Trophoblast cell (in vitro differentiated cells and primary cell): ENCODE measurements at regions not wholly inside any gene's neighbourhood (a gene's known extent, or its start where the extent isn't known, plus 50 kb on each side); places are given as distances from the start of the nearest gene placed in this dataset.

ENCODE experiments used
- DNase-seq, 2 donors: peaks; one replicate each; pipeline ENCODE4 v3.0.0-alpha.2; 2016
- H2AFZ ChIP-seq: 2 replicates; pipeline ENCODE4 v1.6.1; 2013; ENCODE audit warnings: low read length, moderate library complexity, mild to moderate bottlenecking; ENCODE audit not compliant: insufficient read depth, poor library complexity
- H2AK5ac ChIP-seq: 2 replicates; pipeline ENCODE4 v1.6.1; 2013; ENCODE audit warnings: mild to moderate bottlenecking, low read length
- H2BK120ac ChIP-seq: 2 replicates; pipeline ENCODE4 v1.6.1; 2013; ENCODE audit warnings: low read length, mild to moderate bottlenecking, moderate library complexity; ENCODE audit not compliant: insufficient read depth, poor library complexity
- H2BK12ac ChIP-seq: 2 replicates; pipeline ENCODE4 v1.6.1; 2013; ENCODE audit warnings: mild to moderate bottlenecking, low read length, moderate library complexity
- H2BK5ac ChIP-seq: 2 replicates; pipeline ENCODE4 v1.6.1; 2013; ENCODE audit warnings: low read length, low read depth, moderate library complexity, mild to moderate bottlenecking; ENCODE audit not compliant: poor library complexity
- H3K14ac ChIP-seq: 2 replicates; pipeline ENCODE4 v1.6.1; 2013; ENCODE audit warnings: mild to moderate bottlenecking, low read length
- H3K18ac ChIP-seq: 2 replicates; pipeline ENCODE4 v1.6.1; 2013; ENCODE audit warnings: mild to moderate bottlenecking, low read length
- H3K23ac ChIP-seq: 2 replicates; pipeline ENCODE4 v1.6.1; 2013; ENCODE audit warnings: low read length
- H3K27ac ChIP-seq: 2 replicates; pipeline ENCODE4 v1.5.1; 2013; ENCODE audit warnings: low read depth, mild to moderate bottlenecking, inconsistent platforms, low read length, moderate library complexity
- H3K27me3 ChIP-seq: 2 replicates; pipeline ENCODE4 v1.6.1; 2013; ENCODE audit warnings: inconsistent platforms, mild to moderate bottlenecking, low read length, moderate library complexity; ENCODE audit not compliant: insufficient read depth
- H3K36me3 ChIP-seq, 2 experiments: 1 replicate in 1 of 2; 2 replicates in 1 of 2; pipeline ENCODE4 v1.6.1; 2013; ENCODE audit warnings: low read length in 2 of 2, mild to moderate bottlenecking in 2 of 2, moderate library complexity in 1 of 2; ENCODE audit not compliant: insufficient read depth in 2 of 2, control insufficient read depth in 1 of 2
- H3K4ac ChIP-seq: 2 replicates; pipeline ENCODE4 v1.6.1; 2013; ENCODE audit warnings: low read depth, mild to moderate bottlenecking, low read length, moderate library complexity
- H3K4me1 ChIP-seq, 2 experiments: 1 replicate in 1 of 2; 2 replicates in 1 of 2; pipeline ENCODE4 v1.6.1; 2013; ENCODE audit warnings: low read length in 2 of 2, mild to moderate bottlenecking in 2 of 2, moderate library complexity in 1 of 2; ENCODE audit not compliant: insufficient read depth in 2 of 2, control insufficient read depth in 1 of 2
- H3K4me2 ChIP-seq: 2 replicates; pipeline ENCODE4 v1.6.1; 2013; ENCODE audit warnings: inconsistent platforms, mild to moderate bottlenecking, low read length, moderate library complexity
- H3K4me3 ChIP-seq: 2 replicates; pipeline ENCODE4 v1.5.1; 2013; ENCODE audit warnings: mild to moderate bottlenecking, low read depth, low read length, inconsistent platforms
- H3K79me1 ChIP-seq: one replicate; pipeline ENCODE4 v1.6.1; 2013; ENCODE audit warnings: low read length
- H3K79me2 ChIP-seq: 2 replicates; pipeline ENCODE4 v1.6.1; 2013; ENCODE audit warnings: low read length, mild to moderate bottlenecking; ENCODE audit not compliant: control insufficient read depth, insufficient read depth, poor library complexity
- H3K9ac ChIP-seq: 2 replicates; pipeline ENCODE4 v1.6.1; 2013; ENCODE audit warnings: mild to moderate bottlenecking, low read length
- H3K9me3 ChIP-seq: 2 replicates; pipeline ENCODE4 v1.6.1; 2013; ENCODE audit warnings: low read depth, mild to moderate bottlenecking, control low read depth, inconsistent platforms, low read length; ENCODE audit not compliant: insufficient read depth
- H4K12ac ChIP-seq: 2 replicates; pipeline ENCODE4 v1.6.1; 2013; ENCODE audit warnings: low read depth, mild to moderate bottlenecking, low read length, moderate library complexity
- H4K8ac ChIP-seq: 2 replicates; pipeline ENCODE4 v1.6.1; 2013; ENCODE audit warnings: low read depth, mild to moderate bottlenecking, low read length, moderate library complexity
- H4K91ac ChIP-seq: one replicate; pipeline ENCODE4 v1.6.1; 2013; ENCODE audit warnings: low read depth, mild to moderate bottlenecking, low read length, moderate library complexity
- WGBS: extraction: QIAGEN DNeasy Blood & Tissue Kit; methylation state at CpG from one replicate; pipeline ENCODE4 v1.1.7; 2013; ENCODE audit warnings: missing lambda C conversion rate; ENCODE audit not compliant: insufficient read length, insufficient coverage; ENCODE audit errors: extremely low coverage; 5-methylcytosine and 5-hydroxymethylcytosine counted together

- no peaks in the 10 kb centered on the region for H3K36me3 ChIP-seq
- no peak overlapping the region for H3K18ac ChIP-seq
- no peak overlapping the region for H3K23ac ChIP-seq
- no peak overlapping the region for H4K91ac ChIP-seq
- no peak overlapping the region for H4K12ac ChIP-seq
- H2BK5ac ChIP-seq, result no peak overlapping the region
- no peaks in the 10 kb centered on the region for H3K27me3 ChIP-seq
- no peaks in the 10 kb centered on the region for H3K79me1 ChIP-seq
- no peak overlapping the region for H3K27ac ChIP-seq
- H2AK5ac ChIP-seq, result no peak overlapping the region
- H2BK12ac ChIP-seq, result no peak overlapping the region
- H3K14ac ChIP-seq, result no peak overlapping the region
- H4K8ac ChIP-seq, result no peak overlapping the region
- no peaks in the 10 kb centered on the region for H3K4me1 ChIP-seq
- no peaks in the 10 kb centered on the region for H3K9me3 ChIP-seq
- no peak overlapping the region for H2AFZ ChIP-seq
- no CpG with 5 or more reads among the region's 2 CpGs for WGBS
- no peak overlapping the region for H2BK120ac ChIP-seq
- no peaks in the 10 kb centered on the region for H3K79me2 ChIP-seq
- no peak overlapping the region for H3K4me3 ChIP-seq
- DNase-seq, result peak in 1 of 2 donors; percentile 14
- H3K4me2 ChIP-seq, result no peak overlapping the region
- no peak overlapping the region for H3K4ac ChIP-seq
- no peak overlapping the region for H3K9ac ChIP-seq
Observed at GRCh38 chr1:118821801-118822200, 166.3 kb downstream of the TBX15 start.

- H4K91ac ChIP-seq, result no peak overlapping the region
- H2AK5ac ChIP-seq, result no peak overlapping the region
- H3K4me3 ChIP-seq, result no peak overlapping the region
- WGBS, result no CpG with 5 or more reads among the region's 1 CpG
- no peaks in the 10 kb centered on the region for H3K79me1 ChIP-seq
- no peak overlapping the region for H3K4me2 ChIP-seq
- no peak overlapping the region for H2AFZ ChIP-seq
- no peak overlapping the region for H4K8ac ChIP-seq
- H3K23ac ChIP-seq, result no peak overlapping the region
- no peak overlapping the region for H3K27ac ChIP-seq
- no peak overlapping the region for H3K4ac ChIP-seq
- no peak overlapping the region for H2BK5ac ChIP-seq
- no peak overlapping the region for H3K18ac ChIP-seq
- H4K12ac ChIP-seq, result no peak overlapping the region
- H3K27me3 ChIP-seq, result no peaks in the 10 kb centered on the region
- peak in 1 of 2 donors; percentile 16 for DNase-seq
- no peak overlapping the region for H2BK12ac ChIP-seq
- H3K36me3 ChIP-seq, result no peaks in the 10 kb centered on the region
- H3K9me3 ChIP-seq, result no peaks in the 10 kb centered on the region
- no peaks in the 10 kb centered on the region for H3K79me2 ChIP-seq
- H3K4me1 ChIP-seq, result no peaks in the 10 kb centered on the region
- H2BK120ac ChIP-seq, result no peak overlapping the region
- no peak overlapping the region for H3K9ac ChIP-seq
- no peak overlapping the region for H3K14ac ChIP-seq
Observed at GRCh38 chr1:118820864-118821263, 167.3 kb downstream of the TBX15 start.

DNA sequence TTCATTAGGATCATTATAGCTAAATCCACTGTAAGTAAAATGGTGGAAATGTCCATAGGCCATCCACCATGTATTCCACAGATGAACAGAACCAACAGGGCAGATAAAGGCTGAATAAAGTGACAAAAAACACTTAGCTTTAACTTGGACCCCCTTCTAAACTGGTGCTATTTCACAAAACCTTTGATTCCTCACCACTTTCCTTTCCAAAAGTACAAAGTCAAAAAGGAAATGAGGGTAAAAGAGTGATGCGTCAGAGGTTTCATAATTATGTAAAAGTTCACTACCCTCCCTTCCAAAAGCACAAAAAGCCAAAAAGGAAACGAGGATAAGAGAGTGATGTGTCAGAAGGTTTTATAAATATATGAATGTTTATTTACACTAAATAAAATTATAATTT lies 172.2 kb downstream of the TBX15 start:
- no peak overlapping the region for H2AK5ac ChIP-seq

DNA sequence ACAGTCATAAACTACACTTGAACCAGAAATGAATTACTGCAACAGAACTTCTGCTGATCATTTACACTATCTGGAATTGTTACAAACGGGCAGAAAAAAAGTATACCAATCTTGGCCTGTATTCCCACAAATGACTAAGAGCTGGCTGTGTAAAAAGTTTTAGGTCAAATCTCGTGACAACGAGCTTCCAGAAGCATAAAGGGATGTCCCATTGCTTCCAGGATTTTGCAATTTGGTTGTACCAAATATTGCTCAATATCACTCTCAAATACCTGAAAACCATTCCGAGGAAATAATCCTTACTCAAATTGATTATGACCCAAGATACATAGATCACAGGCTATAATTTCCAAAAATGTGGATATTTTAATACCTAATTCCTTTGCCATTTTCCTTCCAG lies 175.6 kb downstream of the TBX15 start:
- no peak overlapping the region for H3K27ac ChIP-seq
- no peak for DNase-seq
- no peak overlapping the region for H3K18ac ChIP-seq
- no peaks in the 10 kb centered on the region for H3K9me3 ChIP-seq
- H4K12ac ChIP-seq, result no peak overlapping the region
- H2BK5ac ChIP-seq, result no peak overlapping the region
- WGBS, result no CpG with 5 or more reads among the region's 4 CpGs
- H2AK5ac ChIP-seq, result no peak overlapping the region
- H3K4me2 ChIP-seq, result no peak overlapping the region
- H4K8ac ChIP-seq, result no peak overlapping the region
- no peak overlapping the region for H3K4me3 ChIP-seq
- H3K36me3 ChIP-seq, result no peaks in the 10 kb centered on the region
- H3K14ac ChIP-seq, result no peak overlapping the region
- H4K91ac ChIP-seq, result no peak overlapping the region
- no peak overlapping the region for H3K9ac ChIP-seq
- H3K27me3 ChIP-seq, result no peaks in the 10 kb centered on the region
- H2BK120ac ChIP-seq, result no peak overlapping the region
- H3K79me1 ChIP-seq, result no peaks in the 10 kb centered on the region
- H3K79me2 ChIP-seq, result no peaks in the 10 kb centered on the region
- H2AFZ ChIP-seq, result no peak overlapping the region
- no peak overlapping the region for H3K4ac ChIP-seq
- no peak overlapping the region for H3K23ac ChIP-seq
- no peaks in the 10 kb centered on the region for H3K4me1 ChIP-seq
- H2BK12ac ChIP-seq, result no peak overlapping the region

More for the DNA sequence above, 172.2 kb downstream of the TBX15 start:
- Histone ChIP-seq H3K79me1 (no peaks in the 10 kb centered on the region), H3K4ac (no peak overlapping the region), H3K36me3 (no peaks in the 10 kb centered on the region), H4K91ac (no peak overlapping the region), H3K79me2 (no peaks in the 10 kb centered on the region), H3K4me2 (no peak overlapping the region), H3K4me3 (no peak overlapping the region), H4K8ac (no peak overlapping the region), H3K23ac (no peak overlapping the region), H3K4me1 (no peaks in the 10 kb centered on the region), H3K18ac (no peak overlapping the region), H3K9ac (no peak overlapping the region), H4K12ac (no peak overlapping the region), H2BK5ac (no peak overlapping the region), H3K27me3 (no peaks in the 10 kb centered on the region), H2AFZ (no peak overlapping the region), H3K9me3 (no peaks in the 10 kb centered on the region), H3K27ac (no peak overlapping the region), H3K14ac (no peak overlapping the region), H2BK12ac (no peak overlapping the region), H2BK120ac (no peak overlapping the region)
- peak in 1 of 2 donors; percentile 17 for DNase-seq
- WGBS, result no CpG with 5 or more reads among the region's 2 CpGs
